ENCODE measurements at regions not wholly inside any gene's neighbourhood (a gene's known extent, or its start where the extent isn't known, plus 50 kb on each side); places are given as distances from the start of the nearest gene placed in this dataset.

DNA sequence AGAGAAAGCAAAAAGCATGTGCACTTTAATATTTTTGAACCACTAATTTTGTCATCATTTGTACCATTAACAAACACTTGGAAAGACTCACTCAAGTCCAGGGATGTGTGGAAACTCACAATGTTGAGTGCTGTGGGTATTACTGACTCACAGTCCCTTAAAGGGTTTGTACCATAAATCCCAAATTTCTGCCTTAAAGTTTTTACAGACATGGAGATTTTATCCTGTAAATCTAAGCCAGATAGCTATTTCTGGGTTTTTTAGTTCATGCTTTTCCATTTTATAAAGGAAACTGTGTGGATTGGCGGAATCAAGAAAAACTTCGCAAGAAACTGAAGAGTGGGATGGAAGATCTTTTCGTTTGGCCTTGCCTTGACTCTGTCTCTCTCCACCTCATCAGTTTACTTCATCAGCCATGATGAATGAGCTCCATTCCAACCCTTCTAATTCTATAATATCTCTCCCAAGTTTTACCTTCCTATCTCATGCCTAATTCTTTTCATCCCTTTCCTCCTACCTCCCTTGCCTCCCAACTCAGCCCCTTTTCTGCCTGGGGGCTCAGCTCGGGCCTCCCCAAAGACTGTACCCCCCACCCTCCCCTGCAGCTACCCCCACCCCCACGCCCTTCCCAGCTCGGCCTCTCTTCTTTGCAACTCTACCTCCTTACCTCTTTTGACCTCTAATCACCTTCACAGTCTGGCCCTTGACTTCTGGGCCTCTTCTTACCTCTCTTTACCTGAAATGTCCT, 218.5 kb upstream of the MKLN1 start (continued):
- TF ChIP-seq, protein P1, sequence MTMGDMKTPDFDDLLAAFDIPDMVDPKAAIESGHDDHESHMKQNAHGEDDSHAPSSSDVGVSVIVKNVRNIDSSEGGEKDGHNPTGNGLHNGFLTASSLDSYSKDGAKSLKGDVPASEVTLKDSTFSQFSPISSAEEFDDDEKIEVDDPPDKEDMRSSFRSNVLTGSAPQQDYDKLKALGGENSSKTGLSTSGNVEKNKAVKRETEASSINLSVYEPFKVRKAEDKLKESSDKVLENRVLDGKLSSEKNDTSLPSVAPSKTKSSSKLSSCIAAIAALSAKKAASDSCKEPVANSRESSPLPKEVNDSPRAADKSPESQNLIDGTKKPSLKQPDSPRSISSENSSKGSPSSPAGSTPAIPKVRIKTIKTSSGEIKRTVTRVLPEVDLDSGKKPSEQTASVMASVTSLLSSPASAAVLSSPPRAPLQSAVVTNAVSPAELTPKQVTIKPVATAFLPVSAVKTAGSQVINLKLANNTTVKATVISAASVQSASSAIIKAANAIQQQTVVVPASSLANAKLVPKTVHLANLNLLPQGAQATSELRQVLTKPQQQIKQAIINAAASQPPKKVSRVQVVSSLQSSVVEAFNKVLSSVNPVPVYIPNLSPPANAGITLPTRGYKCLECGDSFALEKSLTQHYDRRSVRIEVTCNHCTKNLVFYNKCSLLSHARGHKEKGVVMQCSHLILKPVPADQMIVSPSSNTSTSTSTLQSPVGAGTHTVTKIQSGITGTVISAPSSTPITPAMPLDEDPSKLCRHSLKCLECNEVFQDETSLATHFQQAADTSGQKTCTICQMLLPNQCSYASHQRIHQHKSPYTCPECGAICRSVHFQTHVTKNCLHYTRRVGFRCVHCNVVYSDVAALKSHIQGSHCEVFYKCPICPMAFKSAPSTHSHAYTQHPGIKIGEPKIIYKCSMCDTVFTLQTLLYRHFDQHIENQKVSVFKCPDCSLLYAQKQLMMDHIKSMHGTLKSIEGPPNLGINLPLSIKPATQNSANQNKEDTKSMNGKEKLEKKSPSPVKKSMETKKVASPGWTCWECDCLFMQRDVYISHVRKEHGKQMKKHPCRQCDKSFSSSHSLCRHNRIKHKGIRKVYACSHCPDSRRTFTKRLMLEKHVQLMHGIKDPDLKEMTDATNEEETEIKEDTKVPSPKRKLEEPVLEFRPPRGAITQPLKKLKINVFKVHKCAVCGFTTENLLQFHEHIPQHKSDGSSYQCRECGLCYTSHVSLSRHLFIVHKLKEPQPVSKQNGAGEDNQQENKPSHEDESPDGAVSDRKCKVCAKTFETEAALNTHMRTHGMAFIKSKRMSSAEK (CRISPR knock-in tag; IDR thresholded peaks at IDR 0.05; ENCODE audit: borderline replicate concordance) = no peak
- TF ChIP-seq, protein P2, sequence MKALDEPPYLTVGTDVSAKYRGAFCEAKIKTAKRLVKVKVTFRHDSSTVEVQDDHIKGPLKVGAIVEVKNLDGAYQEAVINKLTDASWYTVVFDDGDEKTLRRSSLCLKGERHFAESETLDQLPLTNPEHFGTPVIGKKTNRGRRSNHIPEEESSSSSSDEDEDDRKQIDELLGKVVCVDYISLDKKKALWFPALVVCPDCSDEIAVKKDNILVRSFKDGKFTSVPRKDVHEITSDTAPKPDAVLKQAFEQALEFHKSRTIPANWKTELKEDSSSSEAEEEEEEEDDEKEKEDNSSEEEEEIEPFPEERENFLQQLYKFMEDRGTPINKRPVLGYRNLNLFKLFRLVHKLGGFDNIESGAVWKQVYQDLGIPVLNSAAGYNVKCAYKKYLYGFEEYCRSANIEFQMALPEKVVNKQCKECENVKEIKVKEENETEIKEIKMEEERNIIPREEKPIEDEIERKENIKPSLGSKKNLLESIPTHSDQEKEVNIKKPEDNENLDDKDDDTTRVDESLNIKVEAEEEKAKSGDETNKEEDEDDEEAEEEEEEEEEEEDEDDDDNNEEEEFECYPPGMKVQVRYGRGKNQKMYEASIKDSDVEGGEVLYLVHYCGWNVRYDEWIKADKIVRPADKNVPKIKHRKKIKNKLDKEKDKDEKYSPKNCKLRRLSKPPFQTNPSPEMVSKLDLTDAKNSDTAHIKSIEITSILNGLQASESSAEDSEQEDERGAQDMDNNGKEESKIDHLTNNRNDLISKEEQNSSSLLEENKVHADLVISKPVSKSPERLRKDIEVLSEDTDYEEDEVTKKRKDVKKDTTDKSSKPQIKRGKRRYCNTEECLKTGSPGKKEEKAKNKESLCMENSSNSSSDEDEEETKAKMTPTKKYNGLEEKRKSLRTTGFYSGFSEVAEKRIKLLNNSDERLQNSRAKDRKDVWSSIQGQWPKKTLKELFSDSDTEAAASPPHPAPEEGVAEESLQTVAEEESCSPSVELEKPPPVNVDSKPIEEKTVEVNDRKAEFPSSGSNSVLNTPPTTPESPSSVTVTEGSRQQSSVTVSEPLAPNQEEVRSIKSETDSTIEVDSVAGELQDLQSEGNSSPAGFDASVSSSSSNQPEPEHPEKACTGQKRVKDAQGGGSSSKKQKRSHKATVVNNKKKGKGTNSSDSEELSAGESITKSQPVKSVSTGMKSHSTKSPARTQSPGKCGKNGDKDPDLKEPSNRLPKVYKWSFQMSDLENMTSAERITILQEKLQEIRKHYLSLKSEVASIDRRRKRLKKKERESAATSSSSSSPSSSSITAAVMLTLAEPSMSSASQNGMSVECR (CRISPR knock-in tag; IDR thresholded peaks at IDR 0.05; ENCODE audit: borderline replicate concordance) = no peak
- TF ChIP-seq TCF7 (CRISPR knock-in tag; IDR thresholded peaks at IDR 0.05; ENCODE audit: low read depth) (no peak), MXD4 (CRISPR knock-in tag; IDR thresholded peaks at IDR 0.05; ENCODE audit: borderline replicate concordance) (no peak), NR3C1 (CRISPR knock-in tag; conservative IDR thresholded peaks at IDR 0.05; ENCODE audit: low read depth) (no peak), ZNF671 (CRISPR knock-in tag; IDR thresholded peaks at IDR 0.05) (no peak), ZNF138 (CRISPR knock-in tag; conservative IDR thresholded peaks at IDR 0.05) (no peak), ZNF232 (CRISPR knock-in tag; IDR thresholded peaks at IDR 0.05) (no peak)
- TF ChIP-seq, protein P3, sequence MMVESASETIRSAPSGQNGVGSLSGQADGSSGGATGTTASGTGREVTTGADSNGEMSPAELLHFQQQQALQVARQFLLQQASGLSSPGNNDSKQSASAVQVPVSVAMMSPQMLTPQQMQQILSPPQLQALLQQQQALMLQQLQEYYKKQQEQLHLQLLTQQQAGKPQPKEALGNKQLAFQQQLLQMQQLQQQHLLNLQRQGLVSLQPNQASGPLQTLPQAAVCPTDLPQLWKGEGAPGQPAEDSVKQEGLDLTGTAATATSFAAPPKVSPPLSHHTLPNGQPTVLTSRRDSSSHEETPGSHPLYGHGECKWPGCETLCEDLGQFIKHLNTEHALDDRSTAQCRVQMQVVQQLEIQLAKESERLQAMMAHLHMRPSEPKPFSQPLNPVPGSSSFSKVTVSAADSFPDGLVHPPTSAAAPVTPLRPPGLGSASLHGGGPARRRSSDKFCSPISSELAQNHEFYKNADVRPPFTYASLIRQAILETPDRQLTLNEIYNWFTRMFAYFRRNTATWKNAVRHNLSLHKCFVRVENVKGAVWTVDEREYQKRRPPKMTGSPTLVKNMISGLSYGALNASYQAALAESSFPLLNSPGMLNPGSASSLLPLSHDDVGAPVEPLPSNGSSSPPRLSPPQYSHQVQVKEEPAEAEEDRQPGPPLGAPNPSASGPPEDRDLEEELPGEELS (CRISPR knock-in tag; IDR thresholded peaks at IDR 0.05) = no peak
- TF ChIP-seq, protein P4, sequence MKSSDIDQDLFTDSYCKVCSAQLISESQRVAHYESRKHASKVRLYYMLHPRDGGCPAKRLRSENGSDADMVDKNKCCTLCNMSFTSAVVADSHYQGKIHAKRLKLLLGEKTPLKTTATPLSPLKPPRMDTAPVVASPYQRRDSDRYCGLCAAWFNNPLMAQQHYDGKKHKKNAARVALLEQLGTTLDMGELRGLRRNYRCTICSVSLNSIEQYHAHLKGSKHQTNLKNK (CRISPR knock-in tag; IDR thresholded peaks at IDR 0.05) = no peak

DNA sequence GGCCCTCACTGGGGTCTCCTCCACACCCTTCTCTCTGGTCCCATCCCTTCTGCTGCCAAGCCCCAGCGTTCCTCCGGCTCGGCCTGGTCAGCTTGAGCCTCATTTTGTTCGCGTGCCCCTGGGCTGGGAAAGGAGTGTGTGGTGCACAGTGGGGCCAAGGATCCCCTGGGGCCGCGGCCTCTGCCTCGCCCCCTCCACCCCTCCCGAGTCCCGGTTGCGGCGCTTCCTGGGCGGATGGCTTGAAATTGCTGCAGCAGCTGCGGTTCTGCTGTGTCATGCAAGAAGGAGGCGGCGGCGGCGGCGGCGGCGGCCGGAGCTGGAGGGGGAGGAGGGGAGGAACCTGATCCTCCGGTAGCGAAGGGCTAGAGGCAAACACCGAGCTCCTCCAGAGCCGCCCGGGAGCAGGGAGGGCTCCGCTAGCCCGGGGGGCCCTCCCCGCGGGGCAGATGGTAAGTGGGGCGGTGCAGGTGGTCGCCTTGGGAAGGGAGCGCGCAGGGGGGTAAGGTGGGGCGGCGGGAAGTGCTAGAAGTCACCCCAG, 217.8 kb upstream of the MKLN1 start:
- no peaks in the 10 kb centered on the region for H3K9me3 Mint-ChIP-seq
- H3K27me3 Mint-ChIP-seq (ENCODE audit: low read depth) = peaks cover 12% of the 10 kb centered on the region
- no peaks in the 10 kb centered on the region for H3K36me3 Mint-ChIP-seq
- DNase-seq (ENCODE audit: low spot score) (peak; percentile 76), ATAC-seq (peak; percentile 13)
- CTCF ChIA-PET = interaction anchor here (0.7 to 2.4 kb wide), 9 partner anchors 37 to 437 kb away, joined by 3 to 15 read pairs (median 5); no protein-coding TSS in a partner anchor
- H3K4me1 Mint-ChIP-seq = peaks cover 42% of the 10 kb centered on the region
- H3K27ac Mint-ChIP-seq = peak overlapping the region; percentile 96
- POLR2A ChIA-PET = interaction anchor here (0.5 to 1.7 kb wide), 8 partner anchors 13 to 218 kb away, joined by 3 to 10 read pairs (median 4); partner anchors contain the start of gene MKLN1
- H3K4me3 Mint-ChIP-seq = peak overlapping the region; percentile 95
- TF ChIP-seq NFATC4 (CRISPR knock-in tag; IDR thresholded peaks at IDR 0.05) = no peak
- TF ChIP-seq, protein P5, sequence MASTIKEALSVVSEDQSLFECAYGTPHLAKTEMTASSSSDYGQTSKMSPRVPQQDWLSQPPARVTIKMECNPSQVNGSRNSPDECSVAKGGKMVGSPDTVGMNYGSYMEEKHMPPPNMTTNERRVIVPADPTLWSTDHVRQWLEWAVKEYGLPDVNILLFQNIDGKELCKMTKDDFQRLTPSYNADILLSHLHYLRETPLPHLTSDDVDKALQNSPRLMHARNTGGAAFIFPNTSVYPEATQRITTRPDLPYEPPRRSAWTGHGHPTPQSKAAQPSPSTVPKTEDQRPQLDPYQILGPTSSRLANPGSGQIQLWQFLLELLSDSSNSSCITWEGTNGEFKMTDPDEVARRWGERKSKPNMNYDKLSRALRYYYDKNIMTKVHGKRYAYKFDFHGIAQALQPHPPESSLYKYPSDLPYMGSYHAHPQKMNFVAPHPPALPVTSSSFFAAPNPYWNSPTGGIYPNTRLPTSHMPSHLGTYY (CRISPR knock-in tag; IDR thresholded peaks at IDR 0.05) = no peak
- no peak for TF ChIP-seq HMGA2 (CRISPR knock-in tag; IDR thresholded peaks at IDR 0.05)
- peak; percentile 45; the same call in 1 of the 2 replicates for TF ChIP-seq TEAD1 (CRISPR knock-in tag; IDR thresholded peaks at IDR 0.05)
- 0 out of 2 replicates have a peak, but pooled peaks have one; percentile 36 for TF ChIP-seq MYBL2 (CRISPR knock-in tag; IDR thresholded peaks at IDR 0.05)
- TF ChIP-seq, protein P6, sequence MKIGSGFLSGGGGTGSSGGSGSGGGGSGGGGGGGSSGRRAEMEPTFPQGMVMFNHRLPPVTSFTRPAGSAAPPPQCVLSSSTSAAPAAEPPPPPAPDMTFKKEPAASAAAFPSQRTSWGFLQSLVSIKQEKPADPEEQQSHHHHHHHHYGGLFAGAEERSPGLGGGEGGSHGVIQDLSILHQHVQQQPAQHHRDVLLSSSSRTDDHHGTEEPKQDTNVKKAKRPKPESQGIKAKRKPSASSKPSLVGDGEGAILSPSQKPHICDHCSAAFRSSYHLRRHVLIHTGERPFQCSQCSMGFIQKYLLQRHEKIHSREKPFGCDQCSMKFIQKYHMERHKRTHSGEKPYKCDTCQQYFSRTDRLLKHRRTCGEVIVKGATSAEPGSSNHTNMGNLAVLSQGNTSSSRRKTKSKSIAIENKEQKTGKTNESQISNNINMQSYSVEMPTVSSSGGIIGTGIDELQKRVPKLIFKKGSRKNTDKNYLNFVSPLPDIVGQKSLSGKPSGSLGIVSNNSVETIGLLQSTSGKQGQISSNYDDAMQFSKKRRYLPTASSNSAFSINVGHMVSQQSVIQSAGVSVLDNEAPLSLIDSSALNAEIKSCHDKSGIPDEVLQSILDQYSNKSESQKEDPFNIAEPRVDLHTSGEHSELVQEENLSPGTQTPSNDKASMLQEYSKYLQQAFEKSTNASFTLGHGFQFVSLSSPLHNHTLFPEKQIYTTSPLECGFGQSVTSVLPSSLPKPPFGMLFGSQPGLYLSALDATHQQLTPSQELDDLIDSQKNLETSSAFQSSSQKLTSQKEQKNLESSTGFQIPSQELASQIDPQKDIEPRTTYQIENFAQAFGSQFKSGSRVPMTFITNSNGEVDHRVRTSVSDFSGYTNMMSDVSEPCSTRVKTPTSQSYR (CRISPR knock-in tag; IDR thresholded peaks at IDR 0.05) = peak; percentile 65; the same call in 1 of the 2 replicates
- TF ChIP-seq GABPB1 (CRISPR knock-in tag; IDR thresholded peaks at IDR 0.05) = peak; percentile 41; the same call in 1 of the 2 replicates
- TF ChIP-seq FOXK1 (CRISPR knock-in tag; IDR thresholded peaks at IDR 0.05) = peak; percentile 51; the same call in 1 of the 2 replicates
- peak; percentile 98 for TF ChIP-seq NFE2L1 (CRISPR knock-in tag; IDR thresholded peaks at IDR 0.05)
- peak; percentile 81; the same call in 1 of the 2 replicates for TF ChIP-seq KAT7 (CRISPR knock-in tag; IDR thresholded peaks at IDR 0.05; ENCODE audit: borderline replicate concordance)

All from WTC11 (cell line).